K562 (cell line): ENCODE measurements at regions not wholly inside any gene's neighbourhood (a gene's known extent, or its start where the extent isn't known, plus 50 kb on each side); places are given as distances from the start of the nearest gene placed in this dataset.

Source experiments
- ATAC-seq: fragments of 200-7000 bp; cut with Tn5 transposase; 3 replicates; pipeline ENCODE4 v1.9.1; 2020; ENCODE audit warnings: moderate library complexity
- BruUV-seq: library from RNA; stranded (reverse); fragments of 400-500 nt; replicated peaks from 2 replicates; lab custom pipeline; 2021; lab: Mats Ljungman, UMichigan
- CTCF ChIA-PET: fragments of 300-600 bp; formaldehyde crosslinking; extraction: SDS; loops from one replicate; lab custom pipeline; 2021; ENCODE audit warnings: low intra/inter-chr PET ratio; lab: Yijun Ruan, JAX
- POLR2A ChIA-PET: fragments of 300-600, 350-650 bp; sonication (Branson Sonifier 250); formaldehyde crosslinking; extraction: SDS; loops from one replicate; lab custom pipeline; 2021; ENCODE audit warnings: antibody characterized with exemption, inconsistent platforms; lab: Yijun Ruan, JAX
- DNase-seq, 4 experiments: peaks; one replicate each; pipeline versions ENCODE4 v3.0.0 to v3.0.0-alpha.2; 2011 to 2018; ENCODE audit warnings: low spot score in 3 of 4, mixed read lengths in 3 of 4; ENCODE audit errors: extremely low read depth in 1 of 4
- FAIRE-seq: peaks from 2 replicates; lab custom pipeline; 2011; peaks lifted over from hg19 to GRCh38; lab: Jason Lieb, UNC
- H2AFZ ChIP-seq: 2 replicates; pipeline ENCODE4 v1.6.0; 2011; ENCODE audit warnings: low read depth, low read length, control low read depth, inconsistent platforms
- H3K27ac ChIP-seq: fragments of 200-600 bp; 3 replicates; pipeline ENCODE4 v1.8.0; 2011; ENCODE audit warnings: low read depth, mild to moderate bottlenecking, control low read depth, inconsistent platforms, low read length, moderate library complexity, mixed read lengths; ENCODE audit errors: extremely low read depth
- H3K27me3 ChIP-seq, 2 experiments: fragments of 300-600 bp in 1 of 2; 2 replicates in 1 of 2; 3 replicates in 1 of 2; pipeline versions ENCODE4 v1.6.0 to v1.8.0; 2011; ENCODE audit warnings: inconsistent platforms in 2 of 2, low read length in 2 of 2, mild to moderate bottlenecking in 1 of 2, mixed read lengths in 1 of 2, moderate library complexity in 1 of 2; ENCODE audit not compliant: control insufficient read depth in 2 of 2, insufficient read depth in 2 of 2
- H3K36me3 ChIP-seq: fragments of 300-600 bp; 3 replicates; pipeline ENCODE4 v1.8.0; 2011; ENCODE audit warnings: mild to moderate bottlenecking, low read length, inconsistent platforms; ENCODE audit not compliant: control insufficient read depth, insufficient read depth
- H3K4me1 ChIP-seq, 2 experiments: fragments of 200-600 bp in 1 of 2; replicated peaks in 1 of 2; 2 replicates in 1 of 2; 3 replicates in 1 of 2; pipeline versions ENCODE4 v1.5.1 to v1.8.0; 2011; ENCODE audit warnings: inconsistent platforms in 2 of 2, low read length in 2 of 2, mild to moderate bottlenecking in 1 of 2, mixed read lengths in 1 of 2, moderate library complexity in 1 of 2; ENCODE audit not compliant: control insufficient read depth in 2 of 2, insufficient read depth in 2 of 2
- H3K4me2 ChIP-seq: 2 replicates; pipeline ENCODE4 v1.6.1; 2011; ENCODE audit warnings: low read length, control low read depth, inconsistent platforms, mixed read lengths; ENCODE audit not compliant: insufficient read depth
- H3K4me3 ChIP-seq: fragments of 200-600 bp; sonication (generic), shearing (Covaris generic); 2 replicates; pipeline ENCODE4 v1.5.1; 2016; ENCODE audit warnings: control low read depth, inconsistent platforms
- H3K79me2 ChIP-seq: fragments of 200-600 bp; 3 replicates; pipeline ENCODE4 v1.8.0; 2011; ENCODE audit warnings: low read length, inconsistent platforms; ENCODE audit not compliant: control insufficient read depth, insufficient read depth
- H3K9ac ChIP-seq, 2 experiments: 2 replicates each; pipeline versions ENCODE4 v1.6.0 to v1.6.1; 2011; ENCODE audit warnings: low read depth in 2 of 2, low read length in 2 of 2, control low read depth in 1 of 2, inconsistent platforms in 1 of 2, mild to moderate bottlenecking in 1 of 2, mixed read lengths in 1 of 2; ENCODE audit not compliant: insufficient read depth in 1 of 2
- H3K9me1 ChIP-seq: one replicate; pipeline ENCODE4 v1.6.0; 2011; ENCODE audit warnings: inconsistent platforms, mild to moderate bottlenecking, low read length, moderate library complexity; ENCODE audit not compliant: control insufficient read depth, insufficient read depth
- H3K9me3 ChIP-seq: replicated peaks from 2 replicates; pipeline ENCODE4 v1.5.1; 2011; ENCODE audit warnings: low read depth, low read length, inconsistent platforms; ENCODE audit not compliant: control insufficient read depth, insufficient read depth
- H4K20me1 ChIP-seq: replicated peaks from 2 replicates; pipeline ENCODE4 v1.6.1; 2011; ENCODE audit warnings: low read length, inconsistent platforms, mixed read lengths; ENCODE audit not compliant: control insufficient read depth, insufficient read depth
- ARID1B ChIP-seq: fragments of 450-650 bp; IDR thresholded peaks from 2 replicates; pipeline ENCODE4 v1.6.1; 2016; ENCODE audit warnings: antibody characterized with exemption, mild to moderate bottlenecking, inconsistent platforms
- GTF2F1 ChIP-seq: IDR thresholded peaks from 2 replicates; pipeline ENCODE4 v1.6.1; 2011; ENCODE audit warnings: low read depth, low read length, improper control_type of control experiment
- NFIX ChIP-seq: fragments of 250-450 bp; sonication (Bioruptor Pico); IDR thresholded peaks from 2 replicates; pipeline ENCODE4 v1.4.0; 2020; ENCODE audit warnings: low read depth, mild to moderate bottlenecking, moderate library complexity
- PCBP2 ChIP-seq: fragments of 200-400 bp; formaldehyde crosslinking; IDR thresholded peaks from 2 replicates; pipeline ENCODE4 v1.6.1; 2018; ENCODE audit warnings: low read length, low read depth, mild to moderate bottlenecking, moderate library complexity; ENCODE audit not compliant: poor library complexity, severe bottlenecking
- PHB2 ChIP-seq: fragments of 450-650 bp; IDR thresholded peaks from 2 replicates; pipeline ENCODE4 v1.6.1; 2017; ENCODE audit warnings: low read depth
- PHF8 ChIP-seq: fragments of 200-600 bp; sonication (generic); IDR thresholded peaks from 2 replicates; pipeline ENCODE4 v1.6.1; 2012; ENCODE audit warnings: mixed run types, mild to moderate bottlenecking, inconsistent platforms, low read length, moderate library complexity, borderline replicate concordance
- ZNF780A ChIP-seq: fragments of 250-450 bp; sonication (Bioruptor Pico); IDR thresholded peaks from 2 replicates; pipeline ENCODE4 v1.5.0; 2021; ENCODE audit warnings: mild to moderate bottlenecking
- WGBS: fragments of 100-300 bp; shearing (Covaris generic); methylation state at CpG from one replicate; pipeline ENCODE4 v1.1.6; 2016; ENCODE audit warnings: low coverage, mixed read lengths; ENCODE audit not compliant: insufficient coverage; ENCODE audit errors: missing lambda C conversion rate; 5-methylcytosine and 5-hydroxymethylcytosine counted together
- in situ Hi-C: fragments of 300-500 bp; cut with MboI; formaldehyde crosslinking; loops from 4 replicates; pipeline ENCODE4 v1.15.0; 2018; ENCODE audit warnings: inconsistent platforms, mixed read lengths
- intact Hi-C: fragments of 100-400 bp; cut with micrococcal nuclease; formaldehyde crosslinking; loops from 2 replicates; pipeline ENCODE4 v1.14.2; 2022

DNA sequence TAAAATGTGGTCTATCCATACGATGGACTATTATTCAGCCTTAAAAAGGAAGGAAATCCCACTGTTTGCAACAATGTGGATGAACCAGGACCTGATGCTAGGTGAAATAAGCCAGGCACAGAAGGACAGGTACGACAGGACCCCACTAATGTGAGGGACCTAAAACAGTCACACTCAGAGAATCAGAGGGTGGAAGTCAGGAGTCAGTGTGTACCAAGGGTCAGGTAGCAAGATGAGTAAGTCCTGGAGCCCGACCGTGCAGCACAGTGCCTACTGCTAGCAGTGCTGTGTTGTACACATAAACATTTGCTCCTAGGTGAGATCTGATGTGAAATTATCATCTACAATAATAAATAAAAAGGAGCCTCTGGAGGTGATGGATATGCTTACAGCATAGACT is 322.3 kb downstream of the GLRX3 start:
- TF ChIP-seq NFIX (CRISPR knock-in tag) (no peak), ARID1B (no peak), PHB2 (no peak), ZNF780A (CRISPR knock-in tag) (no peak)
- POLR2A ChIA-PET = no interaction called here
- DNase-seq (no peak), FAIRE-seq (no peak), ATAC-seq (no peak)
- intact Hi-C loops (no loop called here), in situ Hi-C loops (no loop called here)
- Histone ChIP-seq H3K4me1 (no peaks in the 10 kb centered on the region), H3K4me2 (no peak overlapping the region), H2AFZ (no peak overlapping the region), H3K27me3 (no peaks in the 10 kb centered on the region; a peak in 1 of 5 replicates), H3K9ac (no peak overlapping the region), H4K20me1 (no peaks in the 10 kb centered on the region; the same call in 1 of the 2 replicates), H3K27ac (no peak overlapping the region), H3K4me3 (no peak overlapping the region), H3K36me3 (no peaks in the 10 kb centered on the region), H3K9me1 (no peaks in the 10 kb centered on the region), H3K79me2 (no peaks in the 10 kb centered on the region), H3K9me3 (no peaks in the 10 kb centered on the region)
- CTCF ChIA-PET = no interaction called here
- no TSS peak for BruUV-seq
- WGBS = 0% methylated on average over 4 of the region's 4 CpGs

DNA sequence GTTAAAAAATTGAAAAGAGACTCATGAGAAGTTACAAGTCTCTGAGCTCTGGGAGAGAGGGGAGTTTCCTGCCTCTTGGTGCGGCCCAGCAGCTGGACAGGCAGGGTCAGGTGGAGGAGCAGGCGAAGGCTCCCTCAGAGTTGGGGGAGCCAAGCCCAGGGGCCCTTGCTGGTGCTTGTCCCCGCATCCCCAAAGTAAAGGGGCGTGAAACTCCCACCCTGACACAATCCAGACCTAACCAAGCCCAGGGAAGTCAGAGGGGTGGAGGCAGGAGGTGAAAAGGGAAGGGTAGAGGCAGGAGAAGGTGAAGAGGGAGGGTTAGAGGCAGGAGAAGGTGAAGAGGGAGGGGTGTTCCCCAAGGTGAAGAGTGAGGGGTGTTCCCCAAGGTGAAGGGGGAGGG is 322.8 kb downstream of the GLRX3 start:
- no peaks in the 10 kb centered on the region for H3K9me1 ChIP-seq
- no peaks in the 10 kb centered on the region for H3K4me1 ChIP-seq
- no peak overlapping the region for H3K27ac ChIP-seq
- H4K20me1 ChIP-seq = no peaks in the 10 kb centered on the region; the same call in 1 of the 2 replicates
- no peak for TF ChIP-seq PHF8
- TF ChIP-seq PCBP2 = no peak
- TF ChIP-seq GTF2F1 = no peak
- no peak for FAIRE-seq
- no peaks in the 10 kb centered on the region for H3K9me3 ChIP-seq
- no peak overlapping the region for H3K9ac ChIP-seq
- no peak overlapping the region for H2AFZ ChIP-seq
- no TSS peak for BruUV-seq
- H3K36me3 ChIP-seq = no peaks in the 10 kb centered on the region
- no peak overlapping the region for H3K4me2 ChIP-seq
- intact Hi-C loops (no loop called here), in situ Hi-C loops (no loop called here)
- H3K79me2 ChIP-seq = no peaks in the 10 kb centered on the region
- ATAC-seq = no peak
- WGBS = 0% methylated on average over 4 of the region's 4 CpGs
- POLR2A ChIA-PET = no interaction called here
- no peaks in the 10 kb centered on the region for H3K27me3 ChIP-seq
- CTCF ChIA-PET = no interaction called here
- no peak for DNase-seq
- H3K4me3 ChIP-seq = no peak overlapping the region
